ENCODE measurements at regions not wholly inside any gene's neighbourhood (a gene's known extent, or its start where the extent isn't known, plus 50 kb on each side); places are given as distances from the start of the nearest gene placed in this dataset.

GRCh38 chr18:78830826-78831225 is 148.8 kb upstream of the SALL3 start:
- TF ChIP-seq POLR2A (IDR thresholded peaks at IDR 0.05; ENCODE audit: low read length) = no peak
- no peak for TF ChIP-seq GATA1 (IDR thresholded peaks at IDR 0.05; ENCODE audit: low read depth, low read length)

All from erythroblast (primary cell).